Effector memory CD4-positive, alpha-beta T cell (primary cell): ENCODE measurements at regions not wholly inside any gene's neighbourhood (a gene's known extent, or its start where the extent isn't known, plus 50 kb on each side); places are given as distances from the start of the nearest gene placed in this dataset.

Experiments used
- DNase-seq, 3 donors: peaks; one replicate each; pipeline ENCODE4 v3.0.0-alpha.2; 2020
- H3K27ac ChIP-seq: 2 replicates; pipeline ENCODE4 v1.7.0; 2013; ENCODE audit warnings: mild to moderate bottlenecking, low read length, moderate library complexity; ENCODE audit not compliant: insufficient read depth, poor library complexity, severe bottlenecking
- H3K27me3 ChIP-seq: replicated peaks from 2 replicates; pipeline ENCODE4 v1.7.0; 2013; ENCODE audit warnings: mild to moderate bottlenecking, low read length; ENCODE audit not compliant: insufficient read depth, control insufficient read depth, poor library complexity, severe bottlenecking
- H3K36me3 ChIP-seq: 2 replicates; pipeline ENCODE4 v1.7.0; 2013; ENCODE audit warnings: mild to moderate bottlenecking, low read length, moderate library complexity; ENCODE audit not compliant: control insufficient read depth, insufficient read depth
- H3K4me1 ChIP-seq: 2 replicates; pipeline ENCODE4 v1.7.0; 2013; ENCODE audit warnings: low read length, mild to moderate bottlenecking; ENCODE audit not compliant: control insufficient read depth, insufficient read depth, poor library complexity, severe bottlenecking
- H3K4me3 ChIP-seq: 2 replicates; pipeline ENCODE4 v1.7.0; 2013; ENCODE audit warnings: low read length, low read depth, mild to moderate bottlenecking; ENCODE audit not compliant: insufficient read depth, poor library complexity, severe bottlenecking
- H3K9me3 ChIP-seq: 2 replicates; pipeline ENCODE4 v1.7.0; 2013; ENCODE audit warnings: mild to moderate bottlenecking, low read length, moderate library complexity; ENCODE audit not compliant: control insufficient read depth

DNA sequence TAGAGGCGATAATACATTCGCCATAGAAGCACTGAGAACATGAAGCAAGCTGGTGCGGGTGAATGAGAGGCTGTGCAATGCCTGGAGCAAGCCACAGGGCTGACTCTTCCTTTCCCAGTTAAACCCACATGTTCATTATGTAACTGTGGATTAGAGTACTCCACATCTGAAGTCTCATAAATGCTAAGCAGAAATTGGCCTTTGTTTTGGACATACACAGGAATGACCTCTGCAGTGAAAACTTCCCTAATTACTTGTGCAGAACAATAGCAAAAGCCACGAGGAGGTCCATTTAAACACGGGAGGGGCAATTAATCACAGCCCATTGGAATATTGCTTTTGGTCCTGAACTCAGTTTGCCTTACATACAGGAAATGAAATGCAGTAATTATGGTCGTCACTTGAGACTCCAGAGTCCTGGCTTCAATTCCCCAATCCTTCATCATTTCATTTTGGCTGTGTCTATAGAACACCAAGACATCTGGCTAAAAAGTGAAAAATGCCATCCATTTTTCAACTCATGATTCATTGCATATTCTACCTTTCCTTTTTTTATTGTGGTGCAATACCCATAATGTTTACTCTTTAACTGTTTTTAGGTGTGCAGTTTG, 78.7 kb upstream of the CXCL12 start:
- Histone ChIP-seq H3K27me3 (no peaks in the 10 kb centered on the region), H3K27ac (no peak overlapping the region), H3K4me3 (no peak overlapping the region), H3K9me3 (no peaks in the 10 kb centered on the region), H3K36me3 (no peaks in the 10 kb centered on the region), H3K4me1 (no peaks in the 10 kb centered on the region)
- DNase-seq: no peak

- DNase-seq: no peak
- Histone ChIP-seq H3K36me3 (no peaks in the 10 kb centered on the region), H3K9me3 (no peaks in the 10 kb centered on the region), H3K27ac (no peak overlapping the region), H3K4me3 (no peak overlapping the region), H3K27me3 (no peaks in the 10 kb centered on the region), H3K4me1 (no peaks in the 10 kb centered on the region)
These were observed 79.6 kb upstream of the CXCL12 start for GRCh38 chr10:44464503-44464902.

DNA sequence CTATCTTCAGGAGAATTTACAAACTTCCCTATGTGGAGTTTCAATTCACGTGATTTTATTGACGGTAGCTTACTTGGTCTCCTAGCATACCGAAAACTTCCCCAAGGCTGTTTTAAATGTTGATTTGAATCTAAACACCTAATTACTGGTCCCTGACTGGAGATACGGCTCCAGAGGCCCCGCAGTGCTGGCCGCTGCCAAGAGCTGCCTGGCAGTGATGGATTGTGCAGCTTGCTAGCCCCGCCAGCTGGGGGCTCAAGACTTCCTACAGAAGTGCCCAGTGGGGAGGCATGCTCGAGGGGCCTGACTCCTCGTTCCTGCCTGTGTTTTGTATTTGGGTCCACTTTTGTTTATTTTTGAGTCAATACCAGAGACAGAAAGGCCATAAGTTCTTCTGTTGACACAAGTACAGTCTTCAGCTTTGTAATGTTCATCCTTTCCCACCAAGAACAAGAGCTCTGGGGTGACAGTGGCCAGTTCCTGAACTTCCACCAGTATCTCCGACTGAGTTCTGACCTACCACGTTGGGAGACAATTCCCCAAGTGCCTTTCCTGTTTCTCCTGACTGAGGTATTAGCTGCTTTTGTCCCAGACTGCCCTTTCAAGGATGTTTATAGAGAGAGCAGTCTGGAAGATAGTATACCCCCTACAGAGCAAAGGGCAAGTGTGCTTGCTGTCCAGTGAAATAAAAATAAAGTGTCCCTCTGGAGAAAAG, 80.7 kb upstream of the CXCL12 start:
- no peak for DNase-seq
- Histone ChIP-seq H3K4me1 (no peaks in the 10 kb centered on the region), H3K27ac (no peak overlapping the region), H3K36me3 (no peaks in the 10 kb centered on the region), H3K4me3 (no peak overlapping the region), H3K9me3 (no peaks in the 10 kb centered on the region), H3K27me3 (no peaks in the 10 kb centered on the region)

GRCh38 chr10:44466236-44466635, 81.3 kb upstream of the CXCL12 start:
- H3K9me3 ChIP-seq: no peaks in the 10 kb centered on the region
- no peaks in the 10 kb centered on the region for H3K36me3 ChIP-seq
- no peaks in the 10 kb centered on the region for H3K27me3 ChIP-seq
- no peak for DNase-seq
- H3K4me3 ChIP-seq: no peak overlapping the region
- no peak overlapping the region for H3K27ac ChIP-seq
- no peaks in the 10 kb centered on the region for H3K4me1 ChIP-seq

DNA sequence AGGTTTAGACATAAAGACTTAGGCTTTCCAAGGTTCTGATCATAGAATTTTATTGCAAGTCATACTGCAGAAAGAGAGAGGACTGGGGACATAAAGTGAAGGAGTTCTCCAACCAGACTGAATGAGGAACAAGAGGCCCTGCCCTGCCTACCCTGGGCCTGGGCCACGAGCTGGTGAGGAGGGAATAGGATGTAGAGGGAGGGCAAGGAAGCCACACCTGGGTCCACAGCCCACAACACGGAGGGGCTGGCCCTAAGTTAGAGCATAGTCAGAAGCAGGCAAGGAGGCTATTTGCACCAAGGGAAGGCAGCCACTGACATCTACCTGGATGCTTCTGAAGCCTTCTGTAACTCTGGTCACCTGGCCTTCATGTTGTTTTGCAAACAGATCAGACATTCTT, 82.2 kb upstream of the CXCL12 start:
- H3K9me3 ChIP-seq: no peaks in the 10 kb centered on the region
- DNase-seq: no peak
- H3K27ac ChIP-seq: no peak overlapping the region
- H3K4me3 ChIP-seq: no peak overlapping the region
- H3K4me1 ChIP-seq: no peaks in the 10 kb centered on the region
- H3K27me3 ChIP-seq: no peaks in the 10 kb centered on the region
- H3K36me3 ChIP-seq: no peaks in the 10 kb centered on the region

- H3K27me3 ChIP-seq: no peaks in the 10 kb centered on the region
- H3K36me3 ChIP-seq: no peaks in the 10 kb centered on the region
- H3K27ac ChIP-seq: no peak overlapping the region
- no peaks in the 10 kb centered on the region for H3K4me1 ChIP-seq
- DNase-seq: no peak
- no peaks in the 10 kb centered on the region for H3K9me3 ChIP-seq
- H3K4me3 ChIP-seq: no peak overlapping the region
These were observed 83.0 kb upstream of the CXCL12 start for GRCh38 chr10:44467900-44468299.

- H3K27ac ChIP-seq: no peak overlapping the region
- no peak for DNase-seq
- H3K4me3 ChIP-seq: no peak overlapping the region
- no peaks in the 10 kb centered on the region for H3K27me3 ChIP-seq
- H3K9me3 ChIP-seq: no peaks in the 10 kb centered on the region
- H3K4me1 ChIP-seq: no peaks in the 10 kb centered on the region
- H3K36me3 ChIP-seq: no peaks in the 10 kb centered on the region
These were observed 83.6 kb upstream of the CXCL12 start for GRCh38 chr10:44468525-44468924.

DNA sequence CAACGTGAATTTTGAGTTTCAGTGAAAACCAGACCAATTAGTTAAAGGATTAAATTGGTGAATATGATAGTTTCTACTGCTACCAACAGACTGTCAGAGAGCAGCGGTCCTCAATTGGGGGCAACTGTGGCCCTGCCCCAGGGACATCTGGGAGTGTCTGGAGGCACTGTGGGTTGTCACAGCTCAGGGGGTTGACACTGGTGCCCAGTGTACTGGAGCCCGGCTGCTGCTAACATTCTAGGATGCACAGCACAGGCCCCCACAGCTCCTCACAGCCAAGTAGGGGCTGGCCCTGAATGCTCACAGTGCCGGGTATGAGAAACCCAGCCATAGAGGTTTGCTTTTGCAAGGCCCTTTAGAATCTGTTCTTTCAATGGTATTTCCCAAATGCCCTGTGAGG, 84.1 kb upstream of the CXCL12 start:
- Histone ChIP-seq H3K27me3 (no peaks in the 10 kb centered on the region), H3K9me3 (no peaks in the 10 kb centered on the region), H3K4me1 (no peaks in the 10 kb centered on the region), H3K36me3 (no peaks in the 10 kb centered on the region), H3K27ac (no peak overlapping the region), H3K4me3 (no peak overlapping the region)
- no peak for DNase-seq

DNA sequence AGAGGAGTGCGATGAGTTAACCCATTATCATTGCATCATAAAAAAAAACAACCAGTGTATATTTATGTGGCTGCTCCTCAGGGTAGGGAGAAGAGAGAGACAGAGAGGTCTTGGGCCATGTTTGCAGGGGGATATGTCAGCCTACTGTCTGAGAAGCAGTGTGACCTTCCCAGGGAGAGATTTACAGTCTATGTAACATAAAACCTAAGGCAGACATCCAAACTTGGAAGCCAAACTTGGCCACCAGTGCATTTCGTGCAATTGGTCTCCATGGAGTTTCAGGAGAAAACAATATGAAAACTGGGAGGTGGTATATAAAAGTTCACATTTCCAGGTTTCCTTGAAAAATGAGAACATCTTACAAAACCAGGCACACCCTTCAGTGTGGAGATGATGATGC, 85.9 kb upstream of the CXCL12 start:
- Histone ChIP-seq H3K27ac (no peak overlapping the region), H3K4me1 (no peaks in the 10 kb centered on the region), H3K9me3 (no peaks in the 10 kb centered on the region), H3K36me3 (no peaks in the 10 kb centered on the region), H3K4me3 (no peak overlapping the region), H3K27me3 (no peaks in the 10 kb centered on the region)
- DNase-seq: no peak

DNA sequence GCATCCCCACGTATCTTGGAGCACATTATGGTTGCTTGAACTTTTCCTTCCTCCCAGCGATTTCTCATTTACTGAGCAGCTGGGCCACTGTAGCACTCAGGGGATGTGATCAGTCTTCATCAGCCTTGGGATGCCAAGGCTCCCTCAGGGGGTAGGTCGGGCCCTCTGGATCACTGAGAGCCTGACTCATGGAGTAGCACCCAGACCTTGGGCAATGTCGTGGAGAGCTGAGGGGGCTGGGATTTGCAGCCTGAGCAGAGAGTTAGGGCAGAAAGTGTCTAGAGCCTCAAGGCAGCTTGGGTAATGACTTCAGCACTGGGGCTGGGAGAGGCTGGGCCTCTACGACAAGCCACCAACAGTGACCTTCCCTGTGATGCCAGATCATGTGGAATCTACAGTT, 86.5 kb upstream of the CXCL12 start:
- H3K4me1 ChIP-seq: no peaks in the 10 kb centered on the region
- H3K36me3 ChIP-seq: no peaks in the 10 kb centered on the region
- no peak for DNase-seq
- no peak overlapping the region for H3K4me3 ChIP-seq
- no peaks in the 10 kb centered on the region for H3K9me3 ChIP-seq
- no peak overlapping the region for H3K27ac ChIP-seq
- no peaks in the 10 kb centered on the region for H3K27me3 ChIP-seq
